ENCODE measurements at regions not wholly inside any gene's neighbourhood (a gene's known extent, or its start where the extent isn't known, plus 50 kb on each side); places are given as distances from the start of the nearest gene placed in this dataset.

DNA sequence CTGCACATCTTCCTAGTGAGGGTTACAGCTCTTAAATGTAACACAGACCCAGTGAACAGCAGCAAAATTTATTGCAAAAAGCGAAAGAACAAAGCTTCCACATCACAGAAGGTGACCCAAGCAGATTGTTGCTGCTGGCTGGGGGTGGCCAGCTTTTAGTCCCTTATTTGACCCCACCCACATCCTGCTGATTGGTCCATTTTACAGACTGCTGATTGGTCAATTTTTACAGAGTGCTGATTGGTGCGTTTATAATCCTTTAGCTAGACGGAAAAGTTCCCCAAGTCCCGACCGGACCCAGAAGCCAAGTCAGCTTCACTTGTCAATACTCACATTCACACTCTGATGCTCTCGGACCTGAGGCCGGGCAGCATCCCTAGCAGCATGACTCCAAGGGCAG is 154.5 kb upstream of the ATP10A start:
- TF ChIP-seq, protein P1, sequence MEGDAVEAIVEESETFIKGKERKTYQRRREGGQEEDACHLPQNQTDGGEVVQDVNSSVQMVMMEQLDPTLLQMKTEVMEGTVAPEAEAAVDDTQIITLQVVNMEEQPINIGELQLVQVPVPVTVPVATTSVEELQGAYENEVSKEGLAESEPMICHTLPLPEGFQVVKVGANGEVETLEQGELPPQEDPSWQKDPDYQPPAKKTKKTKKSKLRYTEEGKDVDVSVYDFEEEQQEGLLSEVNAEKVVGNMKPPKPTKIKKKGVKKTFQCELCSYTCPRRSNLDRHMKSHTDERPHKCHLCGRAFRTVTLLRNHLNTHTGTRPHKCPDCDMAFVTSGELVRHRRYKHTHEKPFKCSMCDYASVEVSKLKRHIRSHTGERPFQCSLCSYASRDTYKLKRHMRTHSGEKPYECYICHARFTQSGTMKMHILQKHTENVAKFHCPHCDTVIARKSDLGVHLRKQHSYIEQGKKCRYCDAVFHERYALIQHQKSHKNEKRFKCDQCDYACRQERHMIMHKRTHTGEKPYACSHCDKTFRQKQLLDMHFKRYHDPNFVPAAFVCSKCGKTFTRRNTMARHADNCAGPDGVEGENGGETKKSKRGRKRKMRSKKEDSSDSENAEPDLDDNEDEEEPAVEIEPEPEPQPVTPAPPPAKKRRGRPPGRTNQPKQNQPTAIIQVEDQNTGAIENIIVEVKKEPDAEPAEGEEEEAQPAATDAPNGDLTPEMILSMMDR (IDR thresholded peaks at IDR 0.05): no peak
- TF ChIP-seq POLR2A (IDR thresholded peaks at IDR 0.05): no peak
